Endothelial cell of umbilical vein (primary cell): ENCODE measurements at regions not wholly inside any gene's neighbourhood (a gene's known extent, or its start where the extent isn't known, plus 50 kb on each side); places are given as distances from the start of the nearest gene placed in this dataset.

Source experiments
- BruUV-seq: library from RNA; stranded (reverse); fragments of 400-500 nt; replicated peaks from 2 replicates; lab custom pipeline; 2021; lab: Mats Ljungman, UMichigan
- CTCF ChIA-PET: fragments of 300-600, 350-600 bp; sonication (Branson Sonifier 250); formaldehyde crosslinking; loops from one replicate; lab custom pipeline; 2021; ENCODE audit warnings: antibody characterized with exemption, inconsistent platforms; lab: Charles Lee
- POLR2A ChIA-PET: fragments of 300-600, 350-600 bp; sonication (Branson Sonifier 250); formaldehyde crosslinking; loops from one replicate; lab custom pipeline; 2021; ENCODE audit warnings: antibody characterized with exemption, inconsistent platforms; lab: Charles Lee
- DNase-seq: peaks from one replicate; pipeline ENCODE4 v3.0.0-alpha.2; 2011; ENCODE audit warnings: low read depth, low spot score
- FAIRE-seq: peaks from 2 replicates; lab custom pipeline; 2011; peaks lifted over from hg19 to GRCh38; lab: Jason Lieb, UNC
- H2AFZ ChIP-seq: 2 replicates; pipeline ENCODE4 v1.6.0; 2012; ENCODE audit warnings: low read depth, low read length, control low read depth, inconsistent platforms
- H3K27ac ChIP-seq: 2 replicates; pipeline ENCODE4 v1.5.1; 2011; ENCODE audit warnings: low read depth, mild to moderate bottlenecking, control low read depth, low read length, moderate library complexity; ENCODE audit not compliant: insufficient read depth
- H3K27me3 ChIP-seq, 2 experiments: 2 replicates each; pipeline versions ENCODE4 v1.6.0 to v1.6.1; 2011; ENCODE audit warnings: low read length in 2 of 2, mixed read lengths in 1 of 2; ENCODE audit not compliant: control insufficient read depth in 2 of 2, insufficient read depth in 2 of 2
- H3K36me3 ChIP-seq, 2 experiments: 2 replicates in 1 of 2; 3 replicates in 1 of 2; pipeline ENCODE4 v1.5.1; 2011; ENCODE audit warnings: low read length in 2 of 2, mild to moderate bottlenecking in 1 of 2, moderate library complexity in 1 of 2; ENCODE audit not compliant: control insufficient read depth in 2 of 2, insufficient read depth in 2 of 2; ENCODE audit errors: extremely low read depth in 1 of 2
- H3K4me1 ChIP-seq: 3 replicates; pipeline ENCODE4 v1.5.1; 2011; ENCODE audit warnings: mild to moderate bottlenecking, low read length; ENCODE audit not compliant: control insufficient read depth, insufficient read depth; ENCODE audit errors: extremely low read depth
- H3K4me2 ChIP-seq: 2 replicates; pipeline ENCODE4 v1.6.1; 2011; ENCODE audit warnings: low read length, control low read depth, mixed read lengths; ENCODE audit not compliant: insufficient read depth
- H3K4me3 ChIP-seq, 3 experiments: fragments of 200-600 bp in 1 of 3; sonication (generic), shearing (Covaris generic) in 1 of 3; replicated peaks in 1 of 3; 2 replicates each; pipeline ENCODE4 v1.5.1; 2011 to 2016; ENCODE audit warnings: control low read depth in 3 of 3, low read length in 3 of 3, mild to moderate bottlenecking in 2 of 3, inconsistent platforms in 1 of 3, low read depth in 1 of 3, moderate library complexity in 1 of 3; ENCODE audit not compliant: insufficient read depth in 1 of 3
- H3K79me2 ChIP-seq: 2 replicates; pipeline ENCODE4 v1.6.0; 2012; ENCODE audit warnings: low read length, inconsistent platforms; ENCODE audit not compliant: control insufficient read depth, insufficient read depth
- H3K9ac ChIP-seq: replicated peaks from 2 replicates; pipeline ENCODE3; 2011; ENCODE audit warnings: low read length, control low read depth; ENCODE audit not compliant: insufficient read depth; ENCODE audit errors: extremely low read depth
- H3K9me1 ChIP-seq: replicated peaks from 3 replicates; pipeline ENCODE4 v1.6.0; 2011; ENCODE audit warnings: mild to moderate bottlenecking, low read length; ENCODE audit not compliant: control insufficient read depth, insufficient read depth; ENCODE audit errors: extremely low read depth
- H3K9me3 ChIP-seq: replicated peaks from 2 replicates; pipeline ENCODE4 v1.5.1; 2012; ENCODE audit warnings: low read length, inconsistent platforms; ENCODE audit not compliant: control insufficient read depth, insufficient read depth
- H4K20me1 ChIP-seq: replicated peaks from 2 replicates; pipeline ENCODE3; 2011; ENCODE audit warnings: mild to moderate bottlenecking, low read length; ENCODE audit not compliant: control insufficient read depth, insufficient read depth; ENCODE audit errors: extremely low read depth
- CTCF ChIP-seq, 2 donors: IDR thresholded peaks; 1 replicate in 1 of 2; 2 replicates in 1 of 2; pipeline ENCODE4 v1.5.1; 2011; ENCODE audit warnings: low read length in 2 of 2, mild to moderate bottlenecking in 2 of 2, moderate library complexity in 2 of 2, control low read depth in 1 of 2, inconsistent platforms in 1 of 2, low read depth in 1 of 2; ENCODE audit not compliant: insufficient read depth in 1 of 2; ENCODE audit errors: extremely low read depth in 1 of 2
- EZH2 ChIP-seq: IDR thresholded peaks from 2 replicates; pipeline ENCODE4 v1.6.1; 2012; ENCODE audit warnings: borderline replicate concordance, low read depth, mild to moderate bottlenecking, moderate library complexity, low read length, inconsistent platforms; ENCODE audit not compliant: severe bottlenecking
- FOS ChIP-seq: IDR thresholded peaks from 2 replicates; pipeline ENCODE4 v1.6.1; 2011; ENCODE audit warnings: mild to moderate bottlenecking, low read length, moderate library complexity, borderline replicate concordance; ENCODE audit not compliant: insufficient read depth
- GATA2 ChIP-seq: IDR thresholded peaks from 2 replicates; pipeline ENCODE4 v1.7.0; 2011; ENCODE audit warnings: low read depth, mild to moderate bottlenecking, moderate library complexity, mixed read lengths, low read length; ENCODE audit not compliant: insufficient read length, insufficient read depth
- JUN ChIP-seq: IDR thresholded peaks from 2 replicates; pipeline ENCODE4 v1.6.1; 2011; ENCODE audit warnings: borderline replicate concordance, low read depth; ENCODE audit not compliant: insufficient read length, insufficient read depth
- MYC ChIP-seq: IDR thresholded peaks from one replicate; pipeline ENCODE4 v1.6.1; 2011; ENCODE audit warnings: mild to moderate bottlenecking, low read depth, low read length
- POLR2A ChIP-seq: IDR thresholded peaks from 2 replicates; pipeline ENCODE4 v1.6.1; 2012; ENCODE audit warnings: low read depth, mild to moderate bottlenecking, control low read depth, low read length
- POLR2AphosphoS5 ChIP-seq: IDR thresholded peaks from 2 replicates; pipeline ENCODE4 v1.6.1; 2012; ENCODE audit warnings: low read depth, mild to moderate bottlenecking, control low read depth, low read length, moderate library complexity; ENCODE audit not compliant: insufficient read depth
- dilution Hi-C: fragments of 300-500 bp; cut with MboI; formaldehyde crosslinking; loops from one replicate; pipeline ENCODE4 v1.15.0; 2019; ENCODE audit warnings: low sequenced_read_pairs; ENCODE audit not compliant: extremely low pct_ligation_motif_present
- intact Hi-C: fragments of 100-400 bp; cut with micrococcal nuclease; formaldehyde crosslinking; loops from one replicate; pipeline ENCODE4 v1.10.0; 2022
- TF ChIP-seq, protein P1 (sequence below): IDR thresholded peaks from 2 replicates; pipeline ENCODE4 v1.6.1; 2011; ENCODE audit not compliant: insufficient read depth, insufficient read length

- TF ChIP-seq CTCF (IDR thresholded peaks at IDR 0.05; ENCODE audit: extremely low read depth in 1 of 2, insufficient read depth in 1 of 2, low read depth in 1 of 2, low read length in 2 of 2) (no peak), FOS (no peak), MYC (no peak), EZH2 (no peak), POLR2AphosphoS5 (no peak), POLR2A (no peak), JUN (no peak), GATA2 (no peak)
- TF ChIP-seq, protein P1, sequence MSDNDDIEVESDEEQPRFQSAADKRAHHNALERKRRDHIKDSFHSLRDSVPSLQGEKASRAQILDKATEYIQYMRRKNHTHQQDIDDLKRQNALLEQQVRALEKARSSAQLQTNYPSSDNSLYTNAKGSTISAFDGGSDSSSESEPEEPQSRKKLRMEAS, result no peak
- H3K9me1 ChIP-seq, result no peaks in the 10 kb centered on the region
- ChIA-PET POLR2A (no interaction called here), CTCF (interaction anchor here (0.9 to 1.4 kb wide), 4 partner anchors 16 to 234 kb away, joined by 3 read pairs; no protein-coding TSS in a partner anchor)
- no peaks in the 10 kb centered on the region for H3K27me3 ChIP-seq
- intact Hi-C loops (no loop called here), dilution Hi-C loops (no loop called here)
- H3K79me2 ChIP-seq, result no peaks in the 10 kb centered on the region
- peaks cover 22% of the 10 kb centered on the region for H3K4me1 ChIP-seq
- no peak overlapping the region for H3K4me3 ChIP-seq
- no peak for FAIRE-seq
- H3K9me3 ChIP-seq, result no peaks in the 10 kb centered on the region
- H3K9ac ChIP-seq, result no peak overlapping the region
- no peak overlapping the region for H2AFZ ChIP-seq
- BruUV-seq, result no TSS peak
- H3K36me3 ChIP-seq, result no peaks in the 10 kb centered on the region
- no peaks in the 10 kb centered on the region for H4K20me1 ChIP-seq
- DNase-seq, result no peak
- no peak overlapping the region for H3K27ac ChIP-seq
- H3K4me2 ChIP-seq, result no peak overlapping the region
Measured at GRCh38 chr5:40431734-40432133, 248.0 kb upstream of the PTGER4 start.
